Activated T-cell treated with anti-CD3 and anti-CD28 coated beads, Interleukin-2, amount 50 U/mL, for 4 hours (primary cell): ENCODE measurements at regions not wholly inside any gene's neighbourhood (a gene's known extent, or its start where the extent isn't known, plus 50 kb on each side); places are given as distances from the start of the nearest gene placed in this dataset.
"Not testable (repeated sequence)": the region's sequence is repeated elsewhere in the genome, so short reads cannot be mapped to it uniquely, and the experiment has no call there.

Experiments used
- ATAC-seq, 2 donors: fragments of 200-7000 bp; cut with Tn5 transposase; one replicate each; pipeline ENCODE4 v1.10.0; 2021
- DNase-seq: peaks from one replicate; pipeline ENCODE4 v3.0.0-alpha.2; 2020
- H3K27me3 Mint-ChIP-seq: one replicate; pipeline ENCODE4 v1.8.0; 2021; ENCODE audit warnings: low read depth, mixed read lengths
- H3K36me3 Mint-ChIP-seq: one replicate; pipeline ENCODE4 v1.8.0; 2022; ENCODE audit warnings: mixed read lengths; ENCODE audit not compliant: insufficient read depth
- H3K4me1 Mint-ChIP-seq: one replicate; pipeline ENCODE4 v1.8.0; 2021; ENCODE audit warnings: low read depth, mixed read lengths
- H3K4me3 Mint-ChIP-seq: one replicate; pipeline ENCODE4 v1.8.0; 2021; ENCODE audit warnings: mild to moderate bottlenecking, moderate library complexity, mixed read lengths
- H3K9me3 Mint-ChIP-seq: one replicate; pipeline ENCODE4 v1.8.0; 2021; ENCODE audit warnings: mixed read lengths

- no peak for ATAC-seq
- DNase-seq, result no peak
- H3K27me3 Mint-ChIP-seq, result no peaks in the 10 kb centered on the region
- no peak overlapping the region for H3K4me3 Mint-ChIP-seq
- peaks cover 3% of the 10 kb centered on the region for H3K9me3 Mint-ChIP-seq
- no peaks in the 10 kb centered on the region for H3K36me3 Mint-ChIP-seq
- H3K4me1 Mint-ChIP-seq, result no peaks in the 10 kb centered on the region
Measured at GRCh38 chr10:106387063-106387462, 777.4 kb downstream of the SORCS1 start.

GRCh38 chr10:106384496-106384895 is 780.0 kb downstream of the SORCS1 start:
- no peak overlapping the region for H3K4me3 Mint-ChIP-seq
- no peak for ATAC-seq

GRCh38 chr10:106380706-106381105 is 783.8 kb downstream of the SORCS1 start:
- no peak for ATAC-seq
- H3K4me1 Mint-ChIP-seq, result no peaks in the 10 kb centered on the region
- no peak for DNase-seq
- H3K36me3 Mint-ChIP-seq, result no peaks in the 10 kb centered on the region
- no peak overlapping the region for H3K4me3 Mint-ChIP-seq
- H3K9me3 Mint-ChIP-seq, result peaks cover 16% of the 10 kb centered on the region
- no peaks in the 10 kb centered on the region for H3K27me3 Mint-ChIP-seq

More at GRCh38 chr10:106384496-106384895, 780.0 kb downstream of the SORCS1 start:
- Mint-ChIP-seq H3K36me3 (no peaks in the 10 kb centered on the region), H3K9me3 (peaks cover 7% of the 10 kb centered on the region), H3K27me3 (no peaks in the 10 kb centered on the region), H3K4me1 (no peaks in the 10 kb centered on the region)
- DNase-seq, result no peak

- Mint-ChIP-seq H3K27me3 (no peaks in the 10 kb centered on the region), H3K4me3 (no peak overlapping the region), H3K36me3 (no peaks in the 10 kb centered on the region), H3K9me3 (peaks cover 14% of the 10 kb centered on the region), H3K4me1 (no peaks in the 10 kb centered on the region)
- DNase-seq (no peak), ATAC-seq (no peak)
Measured at GRCh38 chr10:106378251-106378650, 786.3 kb downstream of the SORCS1 start.

- Mint-ChIP-seq H3K4me1 (no peaks in the 10 kb centered on the region), H3K36me3 (no peaks in the 10 kb centered on the region), H3K27me3 (no peaks in the 10 kb centered on the region), H3K4me3 (no peak overlapping the region), H3K9me3 (no peaks in the 10 kb centered on the region)
- DNase-seq, result no peak
- ATAC-seq, result no peak
Measured at GRCh38 chr10:106370751-106371150, 793.8 kb downstream of the SORCS1 start.

- no peaks in the 10 kb centered on the region for H3K36me3 Mint-ChIP-seq
Measured at GRCh38 chr10:106360870-106361269, 803.6 kb downstream of the SORCS1 start.

GRCh38 chr10:106355450-106355849 is 809.1 kb downstream of the SORCS1 start:
- H3K9me3 Mint-ChIP-seq, result peaks cover 4% of the 10 kb centered on the region
- H3K4me3 Mint-ChIP-seq, result no peak overlapping the region
- H3K4me1 Mint-ChIP-seq, result no peaks in the 10 kb centered on the region
- H3K36me3 Mint-ChIP-seq, result no peaks in the 10 kb centered on the region
- H3K27me3 Mint-ChIP-seq, result no peaks in the 10 kb centered on the region
- ATAC-seq, result no peak
- no peak for DNase-seq

More at GRCh38 chr10:106360870-106361269, 803.6 kb downstream of the SORCS1 start:
- Mint-ChIP-seq H3K4me3 (no peak overlapping the region), H3K27me3 (no peaks in the 10 kb centered on the region), H3K4me1 (no peaks in the 10 kb centered on the region), H3K9me3 (no peaks in the 10 kb centered on the region)
- no peak for DNase-seq
- no peak for ATAC-seq

- peaks cover 4% of the 10 kb centered on the region for H3K9me3 Mint-ChIP-seq
- no peak for DNase-seq
- no peak for ATAC-seq
Measured at GRCh38 chr10:106348933-106349332, 815.6 kb downstream of the SORCS1 start.

GRCh38 chr10:106347547-106347946 is 817.0 kb downstream of the SORCS1 start:
- DNase-seq (no peak), ATAC-seq (no peak)
- Mint-ChIP-seq H3K27me3 (no peaks in the 10 kb centered on the region), H3K4me1 (no peaks in the 10 kb centered on the region), H3K9me3 (peaks cover 4% of the 10 kb centered on the region), H3K4me3 (no peak overlapping the region), H3K36me3 (no peaks in the 10 kb centered on the region)

More at GRCh38 chr10:106348933-106349332, 815.6 kb downstream of the SORCS1 start:
- no peaks in the 10 kb centered on the region for H3K4me1 Mint-ChIP-seq
- no peaks in the 10 kb centered on the region for H3K36me3 Mint-ChIP-seq
- H3K4me3 Mint-ChIP-seq, result no peak overlapping the region
- H3K27me3 Mint-ChIP-seq, result no peaks in the 10 kb centered on the region

- not testable (repeated sequence) for H3K27me3 Mint-ChIP-seq, H3K9me3 Mint-ChIP-seq, H3K36me3 Mint-ChIP-seq, ATAC-seq, H3K4me3 Mint-ChIP-seq, H3K4me1 Mint-ChIP-seq, DNase-seq
Measured at GRCh38 chr10:106343539-106343938, 821.0 kb downstream of the SORCS1 start.

- Mint-ChIP-seq H3K9me3 (peaks cover 7% of the 10 kb centered on the region), H3K27me3 (no peaks in the 10 kb centered on the region), H3K36me3 (no peaks in the 10 kb centered on the region), H3K4me1 (no peaks in the 10 kb centered on the region), H3K4me3 (no peak overlapping the region)
- DNase-seq, result no peak
- ATAC-seq, result no peak
Measured at GRCh38 chr10:106341356-106341755, 823.1 kb downstream of the SORCS1 start.

- Mint-ChIP-seq H3K36me3 (no peaks in the 10 kb centered on the region), H3K27me3 (no peaks in the 10 kb centered on the region), H3K4me3 (no peak overlapping the region), H3K9me3 (peaks cover 11% of the 10 kb centered on the region), H3K4me1 (no peaks in the 10 kb centered on the region)
- ATAC-seq (no peak), DNase-seq (no peak)
Measured at GRCh38 chr10:106338486-106338885, 826.0 kb downstream of the SORCS1 start.

- ATAC-seq (no peak), DNase-seq (no peak)
- Mint-ChIP-seq H3K4me1 (no peaks in the 10 kb centered on the region), H3K36me3 (no peaks in the 10 kb centered on the region), H3K27me3 (no peaks in the 10 kb centered on the region), H3K4me3 (no peak overlapping the region), H3K9me3 (peaks cover 5% of the 10 kb centered on the region)
Measured at GRCh38 chr10:106336874-106337273, 827.6 kb downstream of the SORCS1 start.

GRCh38 chr10:106327747-106328146 is 836.8 kb downstream of the SORCS1 start:
- ATAC-seq, result no peak
- H3K27me3 Mint-ChIP-seq, result no peaks in the 10 kb centered on the region
- no peak overlapping the region for H3K4me3 Mint-ChIP-seq
- peaks cover 31% of the 10 kb centered on the region for H3K9me3 Mint-ChIP-seq
- H3K36me3 Mint-ChIP-seq, result no peaks in the 10 kb centered on the region
- no peaks in the 10 kb centered on the region for H3K4me1 Mint-ChIP-seq
- DNase-seq, result no peak

- ATAC-seq, result no peak
- Mint-ChIP-seq H3K9me3 (peaks cover 8% of the 10 kb centered on the region), H3K36me3 (no peaks in the 10 kb centered on the region), H3K27me3 (no peaks in the 10 kb centered on the region), H3K4me1 (no peaks in the 10 kb centered on the region), H3K4me3 (no peak overlapping the region)
- DNase-seq, result no peak
Measured at GRCh38 chr10:106320876-106321275, 843.6 kb downstream of the SORCS1 start.

GRCh38 chr10:106320078-106320477 is 844.4 kb downstream of the SORCS1 start:
- H3K4me1 Mint-ChIP-seq, result no peaks in the 10 kb centered on the region
- DNase-seq (no peak), ATAC-seq (no peak)
- no peaks in the 10 kb centered on the region for H3K36me3 Mint-ChIP-seq
- H3K9me3 Mint-ChIP-seq, result peaks cover 4% of the 10 kb centered on the region
- H3K27me3 Mint-ChIP-seq, result no peaks in the 10 kb centered on the region
- no peak overlapping the region for H3K4me3 Mint-ChIP-seq
